ENCODE measurements at regions not wholly inside any gene's neighbourhood (a gene's known extent, or its start where the extent isn't known, plus 50 kb on each side); places are given as distances from the start of the nearest gene placed in this dataset.

DNA sequence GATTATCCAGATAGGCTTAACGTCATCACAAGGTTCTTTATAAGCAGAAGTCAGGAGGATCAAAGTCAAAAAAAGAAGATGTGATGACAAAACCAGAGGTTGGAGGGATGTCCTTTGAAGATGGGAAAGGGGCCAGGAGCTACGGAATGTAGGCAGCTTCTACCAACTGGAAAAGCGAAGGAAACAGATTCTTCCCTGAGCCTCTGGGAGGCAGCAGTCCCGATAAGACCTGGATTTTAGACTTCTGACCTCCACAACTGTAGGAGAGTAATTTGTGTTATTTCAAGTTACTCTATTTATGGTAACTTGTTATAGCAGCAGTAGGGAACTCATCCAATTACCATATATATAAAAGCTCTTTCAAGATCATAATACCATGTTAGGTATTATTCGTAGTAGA is 98.8 kb upstream of the MYCBP2 start:
- intact Hi-C loops (cut with micrococcal nuclease), result no loop called here

DNA sequence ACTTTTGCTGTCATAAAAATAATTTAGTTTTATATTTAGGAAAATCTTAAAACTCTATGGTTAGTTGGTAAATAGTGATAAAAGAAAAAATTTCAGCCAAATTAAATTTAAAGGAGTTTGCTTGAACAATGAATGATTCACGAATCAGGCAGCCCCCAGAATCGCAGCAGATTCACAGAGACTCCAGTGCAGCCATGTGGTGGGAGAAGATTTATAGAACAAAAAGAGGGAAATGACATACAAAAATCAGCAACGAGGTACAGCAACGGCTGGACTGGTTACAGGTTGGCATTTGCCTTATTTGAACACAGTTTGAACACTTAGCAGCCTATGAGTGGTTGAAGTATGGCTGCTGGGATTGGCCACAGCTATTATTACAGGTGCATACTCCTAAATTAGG is 96.4 kb upstream of the MYCBP2 start:
- intact Hi-C loops (cut with micrococcal nuclease), result no loop called here

DNA sequence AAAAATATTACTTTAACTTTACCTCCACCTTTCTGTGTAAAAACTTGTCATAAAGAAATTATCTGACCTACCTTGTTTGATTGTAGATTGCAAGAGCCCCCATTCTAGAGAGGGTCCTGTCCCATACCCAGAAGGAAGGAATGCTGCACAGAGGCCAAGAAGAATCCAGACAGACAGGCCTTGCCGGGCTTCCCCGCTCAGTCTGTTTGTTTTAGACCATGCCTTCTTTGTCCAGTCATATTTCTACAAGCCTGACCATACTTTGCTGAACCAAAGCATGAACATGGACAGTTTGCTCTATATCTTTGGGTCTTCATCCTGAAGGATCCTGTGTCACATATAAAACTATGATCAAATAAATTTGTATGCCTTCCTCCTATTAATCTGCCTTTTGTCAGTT is 95.8 kb upstream of the MYCBP2 start:
- intact Hi-C loops (cut with micrococcal nuclease), result no loop called here

DNA sequence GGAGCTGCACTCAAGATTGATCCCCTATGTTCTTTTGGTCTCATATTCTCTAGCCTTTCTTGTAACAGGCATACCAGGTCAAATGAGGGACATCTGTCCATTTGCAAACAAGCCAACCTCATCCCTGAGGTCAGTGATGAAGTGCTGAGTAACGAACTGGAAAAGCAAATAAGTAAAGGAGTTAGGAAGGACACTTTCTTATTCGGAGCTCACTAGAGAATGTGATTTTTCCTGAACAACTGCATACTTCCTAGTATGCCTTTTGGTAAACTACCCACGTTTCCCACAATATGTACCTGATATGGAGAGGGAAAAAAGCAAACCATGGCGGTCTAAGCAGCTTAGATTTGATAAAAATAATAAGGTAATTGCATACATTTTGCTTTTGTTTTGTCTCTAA is 91.0 kb upstream of the MYCBP2 start:
- intact Hi-C loops (cut with micrococcal nuclease), result no loop called here

DNA sequence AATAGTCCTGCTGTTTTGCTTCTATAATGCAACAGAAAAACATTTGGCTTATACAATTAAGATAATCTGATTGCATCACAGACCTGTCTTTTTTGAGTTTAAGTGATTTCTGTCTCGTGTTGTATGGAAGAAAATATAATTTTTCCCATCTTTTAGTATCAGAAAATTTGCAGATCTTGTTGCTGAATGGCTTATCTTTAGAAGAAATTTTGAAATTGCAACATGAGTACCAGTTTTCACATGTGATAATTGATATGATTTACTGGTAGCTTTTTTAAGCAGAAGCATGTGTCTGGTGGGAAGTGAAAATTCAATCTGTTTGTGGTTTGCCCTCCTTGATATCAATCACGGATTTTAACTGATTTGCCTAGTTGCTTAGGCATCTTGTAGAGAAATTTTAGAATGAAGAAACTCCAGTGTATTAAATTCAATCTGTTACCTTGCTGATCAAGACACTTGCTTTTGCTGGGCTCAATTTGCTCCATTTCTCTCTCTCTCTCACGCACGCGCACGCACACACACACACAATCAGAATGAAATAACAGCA is 89.8 kb upstream of the MYCBP2 start:
- intact Hi-C loops (cut with micrococcal nuclease), result no loop called here

DNA sequence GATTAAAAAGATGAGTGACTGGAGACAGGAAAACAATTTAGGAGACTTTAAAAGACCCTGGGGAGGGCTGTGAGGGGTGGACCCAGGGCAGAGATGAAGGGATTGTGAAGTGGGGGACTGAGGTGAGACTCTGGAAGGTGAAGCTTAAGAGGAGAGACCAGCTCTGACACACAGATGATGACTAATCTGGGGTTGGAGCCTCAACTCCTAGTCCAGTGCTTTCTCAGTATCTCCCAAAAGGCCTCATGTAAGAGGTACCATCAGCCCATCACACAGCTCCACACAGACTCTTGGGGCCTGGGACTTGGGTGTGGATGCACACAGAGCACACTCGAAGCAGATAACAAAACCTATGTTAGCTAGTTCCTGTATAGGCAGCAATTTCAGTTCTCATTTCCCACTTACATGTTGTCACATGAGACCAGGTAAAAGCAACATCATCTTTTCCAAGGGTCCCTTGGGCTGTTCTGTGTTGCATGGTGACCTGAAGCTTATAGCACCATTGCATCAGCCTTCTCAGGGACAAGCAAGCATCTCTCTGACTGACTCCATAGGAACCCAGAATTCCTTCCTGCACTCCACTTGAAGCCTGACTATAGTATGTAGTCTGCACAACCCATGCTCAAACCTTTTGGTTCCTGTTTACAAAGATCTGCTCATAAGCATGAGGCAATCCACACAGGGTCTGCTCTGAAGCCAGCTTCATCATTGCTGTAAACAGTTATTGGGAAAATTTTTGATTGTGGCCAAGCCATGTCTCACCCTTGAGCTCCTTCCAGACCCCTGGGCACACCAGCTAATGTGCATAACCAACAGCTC is 88.6 kb upstream of the MYCBP2 start:
- intact Hi-C loops (cut with micrococcal nuclease), result no loop called here

DNA sequence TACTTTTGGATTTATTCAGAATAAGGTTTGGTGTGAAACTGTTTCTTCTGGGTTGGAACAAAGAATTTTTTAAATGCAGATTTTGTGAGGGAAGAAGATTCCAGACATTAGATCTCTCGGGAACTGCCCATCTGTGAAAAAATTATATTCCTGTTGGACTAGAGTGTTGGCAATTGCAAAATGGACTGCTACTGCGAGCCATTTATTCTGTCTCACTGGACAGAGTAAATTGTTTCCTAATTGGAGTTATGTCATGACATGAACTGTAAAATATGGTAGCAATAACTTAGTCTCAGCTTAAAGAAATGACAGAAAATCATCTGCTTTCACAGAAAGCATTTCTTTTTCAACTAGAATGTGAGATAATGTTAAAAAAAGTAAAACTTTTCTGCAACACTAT is 86.0 kb upstream of the MYCBP2 start:
- intact Hi-C loops (cut with micrococcal nuclease), result no loop called here

DNA sequence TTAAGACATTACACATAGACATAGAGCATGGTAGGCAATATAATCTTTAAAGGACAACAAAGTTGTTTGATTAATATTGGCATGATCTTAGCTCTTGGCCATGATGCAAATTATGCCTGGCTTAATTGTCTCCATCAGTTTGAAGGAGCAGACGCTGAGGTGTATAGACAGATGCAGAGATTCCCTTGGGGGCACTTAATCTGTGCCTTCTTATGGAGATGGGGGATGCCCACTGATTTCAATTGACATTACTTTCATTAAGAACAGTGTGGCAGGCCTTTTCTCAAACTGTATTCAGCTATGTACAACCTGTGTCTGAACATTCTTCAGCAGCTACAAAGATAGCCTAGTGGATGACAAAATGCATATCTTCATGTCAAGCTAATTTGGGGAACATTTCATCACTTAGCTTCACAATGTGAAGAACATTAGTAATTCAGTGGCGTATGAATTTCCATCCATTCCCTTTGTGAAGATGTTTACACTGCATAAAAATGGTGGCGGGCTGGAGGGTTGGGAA is 85.3 kb upstream of the MYCBP2 start:
- intact Hi-C loops (cut with micrococcal nuclease), result no loop called here

DNA sequence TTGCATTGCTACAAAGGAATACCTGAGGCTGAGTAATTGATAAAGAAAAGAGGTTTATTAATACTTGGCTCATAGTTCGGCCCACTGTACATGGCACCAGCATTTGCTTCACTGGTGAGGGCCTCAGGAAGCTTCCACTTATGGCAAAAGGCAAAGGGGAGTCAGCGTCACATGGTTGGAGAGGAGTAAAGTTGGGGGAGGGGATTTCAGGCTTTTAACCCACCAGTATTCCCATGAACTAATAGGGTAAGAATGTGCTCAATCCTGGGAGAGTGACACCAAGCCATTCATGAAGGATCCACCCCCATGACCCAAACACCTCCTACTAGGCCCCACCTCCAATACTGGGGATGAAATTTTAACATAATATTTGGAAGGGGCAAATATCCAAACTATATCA is 82.5 kb upstream of the MYCBP2 start:
- intact Hi-C loops (cut with micrococcal nuclease), result no loop called here

DNA sequence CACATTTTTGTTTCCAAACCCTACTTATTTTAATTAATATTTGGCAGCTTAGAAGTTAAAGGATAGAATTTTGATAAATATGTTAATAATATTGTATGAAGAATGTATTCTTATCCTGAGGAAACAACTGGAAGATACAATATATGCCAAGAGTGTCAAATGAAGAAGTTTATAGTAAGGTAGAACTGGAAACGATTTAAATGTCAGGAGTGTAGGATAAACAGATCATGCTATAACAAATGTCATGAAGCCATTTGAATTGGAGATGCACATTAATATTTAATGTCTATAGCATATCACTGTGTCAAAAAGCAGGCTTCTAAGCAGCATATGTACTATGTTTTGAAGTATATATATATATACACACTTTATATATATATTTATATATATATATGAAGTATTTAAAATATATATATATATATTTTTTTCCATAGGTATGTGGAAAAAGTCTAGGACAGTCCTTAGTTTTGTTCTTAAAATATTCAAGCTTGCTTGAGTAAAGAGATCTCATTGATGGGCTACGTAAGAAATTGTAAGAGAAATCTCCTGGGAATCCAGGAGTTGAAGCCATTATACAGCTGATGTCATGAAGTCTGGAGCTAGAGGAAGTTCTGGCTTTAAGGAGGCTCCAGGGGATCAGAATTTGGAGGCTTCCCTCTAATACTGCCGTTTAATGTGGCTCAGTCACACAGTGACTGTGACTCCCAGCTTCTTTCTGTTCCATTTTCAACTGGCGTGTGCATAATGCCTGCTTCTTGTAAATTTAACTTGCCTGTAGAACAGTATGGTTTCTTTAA is 79.9 kb upstream of the MYCBP2 start:
- intact Hi-C loops (cut with micrococcal nuclease), result no loop called here

DNA sequence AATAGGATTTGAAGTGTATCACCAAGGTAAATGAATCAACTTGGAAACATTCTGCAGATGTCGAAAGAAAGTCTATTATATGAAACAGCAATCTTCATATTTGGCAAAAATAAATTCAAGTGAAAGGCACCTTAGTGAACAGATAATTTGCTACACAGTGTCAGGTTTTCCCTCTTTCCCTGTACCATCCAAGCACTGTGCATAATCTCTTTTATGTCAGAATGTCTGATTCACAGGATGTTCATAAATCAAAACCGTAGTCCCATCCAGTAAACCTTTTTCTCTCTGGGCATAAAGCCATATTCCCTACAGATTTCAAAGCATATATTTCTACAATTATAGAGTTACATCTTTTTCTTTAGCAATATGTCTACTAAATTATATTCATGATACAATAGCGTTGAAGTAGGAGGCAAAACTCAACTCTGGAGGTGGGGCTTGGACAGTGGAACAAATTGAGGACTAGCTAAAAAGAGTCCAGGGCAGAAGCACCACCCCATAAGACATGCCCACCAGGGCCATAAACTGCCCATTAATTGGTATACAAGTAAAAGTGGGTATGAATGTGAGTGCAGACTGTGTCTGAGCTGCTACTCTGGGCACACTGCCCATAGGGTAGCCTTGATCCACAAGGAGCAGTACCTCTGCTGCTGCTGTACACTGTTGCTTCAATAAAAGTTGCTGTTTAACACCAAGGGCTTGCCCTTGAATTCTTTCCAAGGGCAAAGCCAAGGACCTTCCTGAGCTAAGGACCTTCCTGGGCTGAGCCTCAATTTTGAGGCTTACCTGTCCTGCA is 72.1 kb upstream of the MYCBP2 start:
- intact Hi-C loops (cut with micrococcal nuclease), result no loop called here

DNA sequence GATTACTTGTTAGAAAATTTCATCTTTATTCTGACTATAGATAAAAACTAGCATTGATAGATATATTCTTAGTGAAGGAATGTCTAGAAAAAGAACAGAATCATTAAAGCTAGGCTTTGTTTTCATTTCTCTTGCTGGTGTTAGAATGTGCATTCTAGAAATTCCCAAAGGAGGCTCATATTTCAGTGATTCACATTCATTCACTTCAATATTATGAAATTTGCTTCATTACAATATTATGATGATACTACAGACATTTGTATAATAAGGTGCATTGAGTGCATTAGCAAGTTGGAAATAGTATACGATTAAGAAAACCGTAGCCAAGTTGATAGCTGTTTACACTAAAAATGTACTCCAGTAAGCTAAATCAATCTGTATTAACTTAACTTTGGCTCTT is 70.7 kb upstream of the MYCBP2 start:
- intact Hi-C loops (cut with micrococcal nuclease), result no loop called here

DNA sequence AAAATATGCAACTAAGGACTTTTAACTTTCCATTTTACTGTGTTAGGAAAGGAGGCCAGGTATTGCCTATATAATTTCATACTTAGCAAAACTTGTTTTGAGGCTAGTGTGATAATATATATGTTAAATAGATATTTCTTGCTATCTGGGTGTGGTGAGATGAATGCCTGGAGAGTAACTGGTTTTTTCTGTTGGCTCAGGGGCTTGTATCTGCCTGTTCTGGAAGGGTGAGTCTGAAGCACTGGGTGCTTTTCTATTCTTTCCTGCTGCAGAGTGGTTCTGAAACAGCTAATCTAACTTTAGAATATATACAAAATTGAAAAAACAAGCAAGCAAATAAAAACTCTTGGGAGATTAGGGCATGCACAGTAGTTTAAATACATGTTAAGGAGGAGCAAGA is 64.6 kb upstream of the MYCBP2 start:
- intact Hi-C loops (cut with micrococcal nuclease), result no loop called here

DNA sequence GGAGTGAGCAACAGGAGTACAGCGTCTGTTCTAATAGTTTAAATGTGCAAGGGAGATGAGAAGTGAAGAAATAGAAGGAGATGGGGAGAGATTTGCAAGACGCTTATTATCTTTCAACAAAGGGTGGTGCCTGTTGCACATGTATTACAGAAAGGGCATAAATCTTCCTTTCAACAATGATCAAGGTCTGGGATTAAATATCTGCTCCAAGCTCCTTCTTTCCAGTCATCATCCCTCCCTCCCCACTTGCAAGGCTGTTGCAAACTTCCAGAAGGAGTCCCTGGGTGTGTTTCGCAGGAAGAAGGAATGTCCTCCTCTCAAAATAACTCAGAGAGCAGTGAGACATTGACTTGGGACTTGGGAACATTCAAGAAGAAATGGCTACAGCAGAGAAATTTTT is 63.5 kb upstream of the MYCBP2 start:
- intact Hi-C loops (cut with micrococcal nuclease), result no loop called here

DNA sequence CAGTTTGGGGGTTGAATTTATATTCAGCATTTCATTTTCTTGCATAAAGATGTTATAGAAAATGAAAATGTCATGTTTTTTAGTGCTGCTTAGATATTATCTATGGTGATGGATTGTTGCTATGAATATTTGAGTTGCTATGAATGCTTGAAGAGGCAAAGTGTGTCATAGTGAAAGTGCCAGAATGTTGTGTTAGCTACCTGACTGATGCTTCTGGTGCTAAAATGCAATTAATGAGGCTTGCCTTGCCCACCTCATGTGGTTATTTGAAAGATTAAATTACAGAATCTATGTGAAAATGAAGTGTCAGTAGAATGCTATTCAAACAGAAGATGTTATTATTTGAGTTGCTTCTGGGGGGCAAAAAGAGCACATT is 62.7 kb upstream of the MYCBP2 start:
- intact Hi-C loops (cut with micrococcal nuclease), result loop anchor here (2.0 kb wide), 1 partner anchor 59 kb away; no protein-coding TSS in a partner anchor

DNA sequence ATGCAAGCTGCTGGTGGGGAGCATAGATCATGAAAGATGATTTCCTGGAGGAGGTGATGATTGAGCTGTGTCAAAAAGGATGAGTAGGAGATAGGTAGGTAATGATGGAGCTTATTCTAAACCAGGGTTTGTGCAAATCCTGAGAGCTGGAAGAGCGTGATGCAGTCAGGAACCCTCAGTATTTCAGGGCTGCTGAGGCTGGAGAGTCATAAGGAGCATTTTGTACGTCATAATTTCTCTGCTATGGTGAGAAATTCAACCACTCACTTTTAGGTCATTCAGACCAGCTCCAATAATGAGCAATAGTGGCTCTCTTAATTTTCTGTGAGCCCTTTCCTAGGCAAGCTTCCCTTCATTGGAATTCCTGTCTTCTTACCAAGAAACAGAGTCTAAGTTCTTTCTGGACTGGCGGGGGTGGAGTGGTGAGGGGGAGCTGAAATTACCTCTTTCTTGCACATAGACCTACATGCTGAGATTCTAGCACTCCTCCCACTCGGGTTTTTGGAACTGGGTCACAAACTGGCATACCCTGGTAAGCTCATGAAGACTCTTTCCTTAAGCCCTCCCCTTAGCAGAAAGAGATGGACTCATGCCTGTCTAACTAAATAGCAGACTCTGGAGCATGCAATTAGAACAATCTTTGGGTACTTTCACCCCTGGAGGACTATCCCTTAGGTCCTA is 62.2 kb upstream of the MYCBP2 start:
- intact Hi-C loops (cut with micrococcal nuclease), result loop anchor here (2.0 kb wide), 1 partner anchor 58 kb away; no protein-coding TSS in a partner anchor

DNA sequence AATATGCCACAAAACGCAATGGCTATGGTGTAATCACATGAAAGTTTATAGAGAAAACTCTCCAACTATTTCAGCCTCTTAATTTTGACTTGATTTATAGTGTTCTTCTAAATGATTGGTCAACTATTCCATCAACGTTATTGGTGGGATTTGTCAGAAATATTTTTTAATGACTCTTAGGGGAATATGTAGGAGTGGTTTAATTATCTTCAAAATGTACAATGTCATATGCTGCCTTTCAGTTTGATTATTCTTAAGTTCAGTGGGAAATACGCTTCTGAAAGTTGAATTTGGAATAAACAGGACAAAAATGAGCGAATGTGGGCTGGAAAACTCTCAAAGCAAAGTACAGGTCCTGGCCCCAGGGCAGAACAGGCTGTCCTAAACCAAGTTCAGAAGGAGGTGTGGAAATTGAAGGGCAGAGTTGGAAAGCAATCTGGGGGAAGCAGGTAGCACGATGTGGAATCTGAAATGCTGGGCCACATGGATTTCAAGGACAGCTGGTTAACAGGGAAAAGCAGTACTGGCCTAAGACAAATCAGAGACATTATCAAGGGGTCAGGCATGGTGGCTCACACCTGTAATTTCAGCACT is 60.8 kb upstream of the MYCBP2 start:
- intact Hi-C loops (cut with micrococcal nuclease), result loop anchor here (2.0 kb wide), 1 partner anchor 57 kb away; no protein-coding TSS in a partner anchor

DNA sequence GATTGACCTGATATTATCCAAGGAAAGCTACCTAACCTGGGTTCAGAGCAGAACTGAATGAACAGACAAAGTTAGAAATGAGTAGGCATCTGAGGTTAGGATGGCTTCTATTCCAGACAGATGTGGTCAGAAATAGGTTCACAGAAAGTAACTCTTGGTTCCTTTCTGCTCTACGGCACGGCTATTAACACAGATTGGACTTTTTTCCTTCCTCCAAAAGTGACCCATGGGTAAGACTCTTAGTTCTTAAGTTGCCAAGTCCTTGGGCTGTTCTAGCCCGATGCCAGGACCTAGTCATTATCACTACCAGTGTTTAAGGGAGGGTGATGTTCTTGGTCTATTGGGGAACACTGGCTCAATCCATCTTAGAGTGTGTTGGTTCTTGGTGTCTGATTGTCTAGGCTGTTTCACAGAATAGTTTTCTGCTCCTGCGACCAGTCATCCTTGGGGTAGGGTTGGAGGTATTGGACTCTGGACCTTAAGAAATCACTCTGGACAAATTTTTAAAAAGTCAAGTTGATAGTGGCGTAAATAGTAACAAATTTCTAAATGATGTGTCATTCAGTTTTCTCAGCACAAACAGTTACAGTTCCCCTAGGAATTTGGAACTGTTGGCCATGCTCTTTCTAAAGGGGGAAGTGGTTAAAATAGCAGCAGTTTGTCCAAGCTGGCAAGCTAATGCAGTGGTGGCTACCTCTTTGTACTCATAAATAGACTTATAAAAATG is 60.1 kb upstream of the MYCBP2 start:
- intact Hi-C loops (cut with micrococcal nuclease), result no loop called here

DNA sequence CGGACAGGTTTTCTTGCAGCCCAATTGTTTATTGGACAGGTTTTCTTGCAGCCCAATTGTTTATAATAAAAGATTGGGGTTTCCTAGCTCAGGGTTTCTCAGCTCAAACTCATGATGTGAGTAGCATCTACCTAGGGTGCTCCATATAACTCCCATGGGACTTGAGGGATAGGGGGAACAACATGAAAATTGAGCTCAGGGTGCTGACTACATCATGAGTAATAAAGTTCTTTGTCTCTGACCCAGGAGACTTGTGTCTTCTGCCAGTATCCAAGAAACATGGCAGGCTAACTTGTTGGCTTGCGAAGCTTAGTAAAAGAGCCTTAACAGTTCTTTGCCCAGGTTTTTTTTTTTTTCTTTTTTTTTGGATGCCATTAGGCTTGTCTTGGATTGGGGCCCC is 59.2 kb upstream of the MYCBP2 start:
- intact Hi-C loops (cut with micrococcal nuclease), result no loop called here

DNA sequence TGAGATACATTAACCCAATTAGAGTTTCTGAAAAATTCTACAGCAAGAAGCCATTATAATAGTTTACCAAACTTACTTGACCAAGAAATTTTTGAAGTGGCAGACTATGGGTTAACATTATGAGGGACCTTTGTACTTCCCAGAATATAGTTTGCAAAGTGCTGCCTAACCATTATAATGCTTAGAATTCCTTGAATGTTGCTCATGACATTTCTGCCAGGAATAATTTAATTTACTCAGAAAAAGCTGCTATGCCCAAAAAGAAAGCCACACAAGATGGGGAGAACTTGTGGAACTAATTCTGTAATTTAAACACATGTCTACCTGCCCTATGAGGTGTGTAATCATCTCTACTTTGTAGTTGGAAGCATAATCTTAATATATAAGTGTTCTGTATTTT is 58.1 kb upstream of the MYCBP2 start:
- intact Hi-C loops (cut with micrococcal nuclease), result no loop called here

Measured in T-helper 1 cell treated with Interleukin-12 subunit alpha and Interleukin-12 subunit beta and Interleukin-4 antibody, amounts not matched to agents 30 ng/mL and 1 ng/mL, for 36 hours (primary cell).